D721Med (cell line): ENCODE measurements at regions not wholly inside any gene's neighbourhood (a gene's known extent, or its start where the extent isn't known, plus 50 kb on each side); places are given as distances from the start of the nearest gene placed in this dataset.

Experiments
- DNase-seq: peaks from one replicate; pipeline ENCODE4 v3.0.0; 2011; ENCODE audit warnings: low spot score; ENCODE audit not compliant: insufficient read length
- FAIRE-seq: peaks from 2 replicates; lab custom pipeline; 2011; peaks lifted over from hg19 to GRCh38; lab: Jason Lieb, UNC
- TF ChIP-seq, protein P1 (sequence below): IDR thresholded peaks from 2 replicates; pipeline ENCODE4 v1.5.1; 2012; ENCODE audit warnings: mild to moderate bottlenecking, control low read depth; ENCODE audit not compliant: insufficient read depth; ENCODE audit errors: missing control alignments

DNA sequence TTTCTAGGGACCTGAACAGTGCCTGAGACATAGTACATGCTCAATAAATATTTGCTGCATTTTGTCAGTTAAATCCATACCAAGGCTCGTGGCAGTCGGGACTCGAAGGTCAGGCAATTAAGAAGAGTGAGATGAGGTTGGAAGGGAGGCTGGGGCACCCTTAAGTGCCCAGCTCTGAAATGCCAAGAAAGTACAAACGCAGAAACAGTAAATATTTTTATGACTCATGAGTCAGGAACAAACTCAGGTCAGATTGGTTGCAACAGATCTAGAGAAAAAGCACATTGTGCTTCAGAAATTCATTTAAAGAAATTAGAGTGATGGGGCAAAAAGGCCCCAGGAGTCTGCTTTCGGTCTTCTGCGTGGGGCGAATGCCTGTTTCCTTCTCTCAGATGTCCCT lies 83.0 kb upstream of the FZD10 start:
- DNase-seq: no peak
- TF ChIP-seq, protein P1, sequence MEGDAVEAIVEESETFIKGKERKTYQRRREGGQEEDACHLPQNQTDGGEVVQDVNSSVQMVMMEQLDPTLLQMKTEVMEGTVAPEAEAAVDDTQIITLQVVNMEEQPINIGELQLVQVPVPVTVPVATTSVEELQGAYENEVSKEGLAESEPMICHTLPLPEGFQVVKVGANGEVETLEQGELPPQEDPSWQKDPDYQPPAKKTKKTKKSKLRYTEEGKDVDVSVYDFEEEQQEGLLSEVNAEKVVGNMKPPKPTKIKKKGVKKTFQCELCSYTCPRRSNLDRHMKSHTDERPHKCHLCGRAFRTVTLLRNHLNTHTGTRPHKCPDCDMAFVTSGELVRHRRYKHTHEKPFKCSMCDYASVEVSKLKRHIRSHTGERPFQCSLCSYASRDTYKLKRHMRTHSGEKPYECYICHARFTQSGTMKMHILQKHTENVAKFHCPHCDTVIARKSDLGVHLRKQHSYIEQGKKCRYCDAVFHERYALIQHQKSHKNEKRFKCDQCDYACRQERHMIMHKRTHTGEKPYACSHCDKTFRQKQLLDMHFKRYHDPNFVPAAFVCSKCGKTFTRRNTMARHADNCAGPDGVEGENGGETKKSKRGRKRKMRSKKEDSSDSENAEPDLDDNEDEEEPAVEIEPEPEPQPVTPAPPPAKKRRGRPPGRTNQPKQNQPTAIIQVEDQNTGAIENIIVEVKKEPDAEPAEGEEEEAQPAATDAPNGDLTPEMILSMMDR: no peak
- no peak for FAIRE-seq

DNA sequence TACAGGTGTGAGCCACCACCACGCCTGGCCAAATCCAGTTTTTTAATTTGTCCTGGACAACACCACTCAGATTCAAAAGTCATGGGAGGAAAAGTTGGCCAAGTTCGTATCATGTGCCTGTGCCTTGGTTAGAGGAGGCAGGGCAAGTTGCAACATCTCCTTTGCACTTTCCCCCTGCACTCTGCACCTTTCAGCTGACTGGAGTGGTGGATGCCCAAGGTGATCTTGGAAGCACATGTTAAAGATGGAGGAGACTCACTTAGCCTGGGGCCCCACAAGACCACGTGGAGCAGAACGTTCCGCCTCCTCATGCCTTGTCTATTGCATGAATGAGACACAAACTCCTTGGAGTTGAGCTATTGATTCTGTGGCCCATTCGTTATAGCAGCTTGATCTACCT lies 82.1 kb upstream of the FZD10 start:
- TF ChIP-seq, protein P1: no peak
- no peak for DNase-seq
- FAIRE-seq: no peak

DNA sequence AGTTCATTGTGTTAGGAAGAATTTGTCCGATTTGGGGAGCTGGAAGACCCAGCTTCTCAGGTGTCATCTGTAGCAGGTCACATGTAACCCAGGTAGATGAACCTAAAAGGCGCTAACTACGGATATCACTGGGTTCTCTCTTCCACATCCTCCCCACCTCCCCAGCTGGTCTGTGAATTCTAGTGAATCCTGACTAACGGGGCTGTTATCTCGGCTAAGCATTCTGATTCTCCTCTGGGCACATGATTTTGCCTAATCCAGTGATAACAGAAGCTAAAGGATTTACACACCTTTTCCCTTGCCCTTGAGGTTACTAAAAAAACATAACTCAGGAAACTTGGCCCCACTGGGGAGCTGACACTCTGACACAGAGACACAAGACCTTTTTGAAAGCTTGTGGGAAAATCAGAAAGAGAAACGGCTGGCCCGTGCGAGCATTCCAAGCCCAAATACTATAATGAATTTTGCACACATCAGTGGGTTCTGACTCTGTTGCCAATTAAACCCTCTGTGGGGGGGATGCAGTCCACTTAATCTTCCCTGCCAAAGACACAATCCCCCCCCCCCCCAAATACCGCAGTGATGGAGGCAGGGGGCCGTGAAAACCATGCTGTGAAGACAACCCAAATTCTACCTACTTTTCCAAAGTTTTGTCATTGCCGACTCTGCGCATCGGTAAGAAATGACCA lies 81.0 kb upstream of the FZD10 start:
- no peak for FAIRE-seq
- TF ChIP-seq, protein P1: no peak
- no peak for DNase-seq

DNA sequence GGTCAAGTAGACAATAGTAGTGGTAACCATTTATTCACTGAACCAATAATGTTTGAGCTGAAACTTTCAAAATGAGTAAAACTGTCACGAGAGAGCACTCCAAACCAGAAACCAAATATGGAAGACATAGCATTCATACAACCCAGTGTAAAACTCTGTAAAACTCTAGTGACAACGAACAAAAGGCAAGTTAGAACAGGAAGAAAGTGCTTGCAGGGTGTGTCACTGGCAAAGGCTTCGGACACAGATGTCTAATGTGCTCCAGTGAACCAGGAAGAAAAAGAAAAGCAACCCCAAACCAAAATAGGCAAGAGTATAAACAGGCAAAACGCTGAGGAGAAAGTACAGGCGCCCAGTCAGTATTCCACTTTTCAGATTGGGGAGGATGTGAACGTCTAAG lies 79.3 kb upstream of the FZD10 start:
- DNase-seq: no peak
- TF ChIP-seq, protein P1: no peak
- FAIRE-seq: no peak

DNA sequence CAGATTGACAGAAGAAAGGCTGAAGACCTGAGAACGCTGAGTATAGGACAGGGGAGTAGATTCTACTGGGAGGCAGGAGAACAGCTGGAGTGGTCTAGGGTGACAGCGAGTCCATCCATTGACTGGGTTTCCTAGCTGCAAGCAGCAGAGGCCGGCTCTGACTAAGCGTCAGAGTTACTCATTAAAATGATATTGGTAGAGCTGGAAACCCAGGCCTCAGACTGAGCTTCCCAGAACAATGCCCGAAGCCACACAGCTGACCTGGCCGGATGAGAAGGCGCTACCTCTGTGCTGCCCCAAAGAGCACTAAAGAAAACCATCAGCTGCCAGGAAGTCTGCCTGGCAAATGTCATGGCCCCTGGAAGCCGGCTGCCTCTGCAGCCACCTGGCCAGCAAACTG lies 78.5 kb upstream of the FZD10 start:
- TF ChIP-seq, protein P1: no peak
- DNase-seq (no peak), FAIRE-seq (no peak)

DNA sequence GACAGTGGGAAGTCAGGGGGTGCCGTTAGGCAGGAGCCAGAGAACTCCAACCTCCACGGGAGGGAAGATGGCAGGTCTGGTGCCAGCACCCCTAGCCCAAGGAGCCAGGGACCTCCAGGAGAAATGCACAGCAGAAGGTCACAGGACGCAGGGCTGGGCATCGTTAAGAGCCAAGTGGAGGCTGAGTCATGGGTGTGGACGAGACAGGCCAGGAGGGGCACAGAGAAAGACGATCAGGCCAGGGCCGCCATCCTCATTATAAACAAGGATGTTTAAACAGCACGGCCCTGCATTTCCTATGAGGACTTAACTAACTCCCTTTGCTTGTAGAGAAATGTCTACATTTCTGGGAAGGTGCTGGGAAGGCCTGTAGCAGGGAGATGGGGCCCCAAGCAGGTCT lies 77.9 kb upstream of the FZD10 start:
- no peak for FAIRE-seq
- TF ChIP-seq, protein P1: no peak
- DNase-seq: no peak

DNA sequence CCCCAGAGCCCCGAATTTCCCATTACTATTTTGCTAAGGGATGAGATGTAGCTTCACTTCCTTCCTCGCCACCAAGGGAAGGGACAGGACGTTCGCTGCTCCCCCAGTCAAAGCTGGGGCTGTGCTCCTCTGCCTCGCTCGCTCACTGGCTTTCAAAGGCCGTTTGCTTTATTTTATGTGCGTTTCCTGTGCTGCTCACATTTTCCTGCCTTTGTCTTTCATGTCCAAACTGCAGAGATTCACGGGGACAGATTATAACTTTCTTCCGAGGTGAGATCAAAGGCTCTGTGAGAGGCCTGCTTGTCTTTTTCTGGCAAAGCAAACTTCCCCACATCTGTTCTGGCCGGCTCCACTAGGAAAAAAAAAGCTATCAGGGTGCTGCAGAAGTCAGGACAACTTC lies 76.0 kb upstream of the FZD10 start:
- no peak for FAIRE-seq
- TF ChIP-seq, protein P1: no peak
- no peak for DNase-seq
